Thyroid gland (tissue), 4 donors: ENCODE measurements at regions not wholly inside any gene's neighbourhood (a gene's known extent, or its start where the extent isn't known, plus 50 kb on each side); places are given as distances from the start of the nearest gene placed in this dataset.

Experiments used
- POLR2A ChIP-seq, 2 donors: fragments of 450-650 bp; IDR thresholded peaks; one replicate each; pipeline ENCODE4 v1.6.1; 2017; ENCODE audit warnings: antibody characterized with exemption in 2 of 2, mild to moderate bottlenecking in 2 of 2, moderate library complexity in 1 of 2
- TF ChIP-seq, protein P1 (sequence below), 6 experiments: fragments of 200-600 bp in 3 of 6; fragments of 450-650 bp in 3 of 6; sonication (generic) in 3 of 6; IDR thresholded peaks; one replicate each; pipeline ENCODE4 v1.5.1; 2016 to 2019; ENCODE audit warnings: antibody characterized with exemption in 6 of 6, mild to moderate bottlenecking in 2 of 6, inconsistent platforms in 1 of 6, moderate library complexity in 1 of 6

DNA sequence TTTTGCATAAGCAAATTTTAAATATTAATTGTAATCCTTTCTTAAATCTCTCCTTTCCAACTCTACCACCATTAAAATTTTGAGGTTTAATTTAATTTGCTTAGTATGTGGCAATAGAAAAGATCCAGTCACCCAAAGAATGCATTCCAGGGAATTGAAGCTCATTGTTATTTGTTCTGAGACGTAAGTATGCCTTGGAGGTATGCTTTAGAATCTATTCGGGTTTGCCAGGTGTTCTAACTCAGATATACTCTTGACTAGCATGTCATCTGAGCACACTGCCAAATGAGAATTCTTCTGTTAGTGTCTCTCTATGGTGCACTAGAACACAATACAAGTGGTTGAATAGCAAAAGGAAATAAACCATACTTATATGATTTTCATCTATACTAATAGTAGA, 813.6 kb upstream of the ADGRL2 start:
- TF ChIP-seq, protein P1, sequence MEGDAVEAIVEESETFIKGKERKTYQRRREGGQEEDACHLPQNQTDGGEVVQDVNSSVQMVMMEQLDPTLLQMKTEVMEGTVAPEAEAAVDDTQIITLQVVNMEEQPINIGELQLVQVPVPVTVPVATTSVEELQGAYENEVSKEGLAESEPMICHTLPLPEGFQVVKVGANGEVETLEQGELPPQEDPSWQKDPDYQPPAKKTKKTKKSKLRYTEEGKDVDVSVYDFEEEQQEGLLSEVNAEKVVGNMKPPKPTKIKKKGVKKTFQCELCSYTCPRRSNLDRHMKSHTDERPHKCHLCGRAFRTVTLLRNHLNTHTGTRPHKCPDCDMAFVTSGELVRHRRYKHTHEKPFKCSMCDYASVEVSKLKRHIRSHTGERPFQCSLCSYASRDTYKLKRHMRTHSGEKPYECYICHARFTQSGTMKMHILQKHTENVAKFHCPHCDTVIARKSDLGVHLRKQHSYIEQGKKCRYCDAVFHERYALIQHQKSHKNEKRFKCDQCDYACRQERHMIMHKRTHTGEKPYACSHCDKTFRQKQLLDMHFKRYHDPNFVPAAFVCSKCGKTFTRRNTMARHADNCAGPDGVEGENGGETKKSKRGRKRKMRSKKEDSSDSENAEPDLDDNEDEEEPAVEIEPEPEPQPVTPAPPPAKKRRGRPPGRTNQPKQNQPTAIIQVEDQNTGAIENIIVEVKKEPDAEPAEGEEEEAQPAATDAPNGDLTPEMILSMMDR (IDR thresholded peaks at IDR 0.05) = no peak
- no peak for TF ChIP-seq POLR2A (IDR thresholded peaks at IDR 0.05)
